Ectodermal cell (in vitro differentiated cells): ENCODE measurements at regions not wholly inside any gene's neighbourhood (a gene's known extent, or its start where the extent isn't known, plus 50 kb on each side); places are given as distances from the start of the nearest gene placed in this dataset.

Experiments used
- H3K27ac ChIP-seq: 2 replicates; pipeline ENCODE4 v1.7.0; 2013; ENCODE audit warnings: mild to moderate bottlenecking, low read depth, low read length; ENCODE audit not compliant: insufficient read depth, poor library complexity, severe bottlenecking
- H3K27me3 ChIP-seq: 2 replicates; pipeline ENCODE4 v1.7.0; 2013; ENCODE audit warnings: mild to moderate bottlenecking, low read length; ENCODE audit not compliant: insufficient read depth, control insufficient read depth, poor library complexity, severe bottlenecking
- H3K36me3 ChIP-seq: one replicate; pipeline ENCODE4 v1.7.0; 2013; ENCODE audit warnings: low read length; ENCODE audit not compliant: control insufficient read depth, insufficient read depth
- H3K4me1 ChIP-seq: one replicate; pipeline ENCODE4 v1.7.0; 2013; ENCODE audit warnings: low read length; ENCODE audit not compliant: control insufficient read depth, insufficient read depth
- H3K4me3 ChIP-seq: 2 replicates; pipeline ENCODE4 v1.7.0; 2013; ENCODE audit warnings: low read depth, low read length, control low read depth; ENCODE audit not compliant: insufficient read depth
- H3K9me3 ChIP-seq: 2 replicates; pipeline ENCODE4 v1.7.0; 2013; ENCODE audit warnings: mild to moderate bottlenecking, low read length, moderate library complexity; ENCODE audit not compliant: control insufficient read depth
- WGBS, 2 experiments: methylation state at CpG; one replicate each; pipeline ENCODE4 v1.1.7; 2013; ENCODE audit warnings: missing lambda C conversion rate in 2 of 2; 5-methylcytosine and 5-hydroxymethylcytosine counted together

- 92 to 96% methylated on average over 3 of the region's 3 CpGs for WGBS, 2 experiments
Measured at GRCh38 chr16:86447228-86447627, 63.1 kb upstream of the FOXF1 start.

GRCh38 chr16:86448306-86448890 is 61.9 kb upstream of the FOXF1 start:
- Histone ChIP-seq H3K4me3 (no peak overlapping the region), H3K36me3 (no peaks in the 10 kb centered on the region), H3K27me3 (no peaks in the 10 kb centered on the region), H3K4me1 (no peaks in the 10 kb centered on the region), H3K9me3 (no peaks in the 10 kb centered on the region), H3K27ac (no peak overlapping the region)
- 95 to 96% methylated on average over 11 of the region's 11 CpGs for WGBS, 2 experiments

More at GRCh38 chr16:86447228-86447627, 63.1 kb upstream of the FOXF1 start:
- no peak overlapping the region for H3K4me3 ChIP-seq
- H3K36me3 ChIP-seq: no peaks in the 10 kb centered on the region
- H3K9me3 ChIP-seq: no peaks in the 10 kb centered on the region
- H3K4me1 ChIP-seq: no peaks in the 10 kb centered on the region
- no peak overlapping the region for H3K27ac ChIP-seq
- no peaks in the 10 kb centered on the region for H3K27me3 ChIP-seq

- H3K4me3 ChIP-seq: no peak overlapping the region
- no peaks in the 10 kb centered on the region for H3K27me3 ChIP-seq
- H3K27ac ChIP-seq: no peak overlapping the region
- 85 to 87% methylated on average over 16 of the region's 16 CpGs for WGBS, 2 experiments
- H3K4me1 ChIP-seq: no peaks in the 10 kb centered on the region
- no peaks in the 10 kb centered on the region for H3K36me3 ChIP-seq
- no peaks in the 10 kb centered on the region for H3K9me3 ChIP-seq
Measured at GRCh38 chr16:86449446-86450095, 60.8 kb upstream of the FOXF1 start.

GRCh38 chr16:86450691-86451090 is 59.6 kb upstream of the FOXF1 start:
- Histone ChIP-seq H3K27ac (no peak overlapping the region), H3K4me1 (no peaks in the 10 kb centered on the region), H3K4me3 (no peak overlapping the region), H3K36me3 (no peaks in the 10 kb centered on the region), H3K27me3 (no peaks in the 10 kb centered on the region), H3K9me3 (no peaks in the 10 kb centered on the region)
- WGBS, 2 experiments: 87 to 90% methylated on average over 2 of the region's 2 CpGs

GRCh38 chr16:86452451-86452850 is 57.9 kb upstream of the FOXF1 start:
- Histone ChIP-seq H3K9me3 (no peaks in the 10 kb centered on the region), H3K4me3 (no peak overlapping the region), H3K36me3 (no peaks in the 10 kb centered on the region), H3K27me3 (peaks cover 3% of the 10 kb centered on the region), H3K27ac (no peak overlapping the region), H3K4me1 (no peaks in the 10 kb centered on the region)
- 96 to 98% methylated on average over 2 of the region's 2 CpGs for WGBS, 2 experiments

GRCh38 chr16:86455116-86455515 is 55.2 kb upstream of the FOXF1 start:
- peaks cover 9% of the 10 kb centered on the region for H3K27me3 ChIP-seq
- no peaks in the 10 kb centered on the region for H3K4me1 ChIP-seq
- no peaks in the 10 kb centered on the region for H3K36me3 ChIP-seq
- 94% methylated on average over 10 of the region's 10 CpGs for WGBS, 2 experiments
- no peaks in the 10 kb centered on the region for H3K9me3 ChIP-seq
- no peak overlapping the region for H3K4me3 ChIP-seq
- no peak overlapping the region for H3K27ac ChIP-seq

GRCh38 chr16:86455640-86456039 is 54.7 kb upstream of the FOXF1 start:
- no peaks in the 10 kb centered on the region for H3K9me3 ChIP-seq
- no peaks in the 10 kb centered on the region for H3K36me3 ChIP-seq
- H3K4me1 ChIP-seq: no peaks in the 10 kb centered on the region
- WGBS, 2 experiments: 92% methylated on average over 14 of the region's 14 CpGs
- H3K27ac ChIP-seq: no peak overlapping the region
- H3K4me3 ChIP-seq: no peak overlapping the region
- peaks cover 9% of the 10 kb centered on the region for H3K27me3 ChIP-seq

- Histone ChIP-seq H3K27me3 (peaks cover 9% of the 10 kb centered on the region), H3K27ac (no peak overlapping the region), H3K9me3 (no peaks in the 10 kb centered on the region), H3K4me3 (no peak overlapping the region), H3K36me3 (no peaks in the 10 kb centered on the region), H3K4me1 (no peaks in the 10 kb centered on the region)
- 87 to 89% methylated on average over 11 of the region's 11 CpGs for WGBS, 2 experiments
Measured at GRCh38 chr16:86457501-86458148, 52.7 kb upstream of the FOXF1 start.

GRCh38 chr16:86458149-86458777 is 52.1 kb upstream of the FOXF1 start:
- WGBS, 2 experiments: 95% methylated on average over 7 of the region's 7 CpGs

GRCh38 chr16:86459266-86459665 is 51.1 kb upstream of the FOXF1 start:
- no peaks in the 10 kb centered on the region for H3K4me1 ChIP-seq
- H3K36me3 ChIP-seq: no peaks in the 10 kb centered on the region
- H3K27ac ChIP-seq: no peak overlapping the region
- H3K27me3 ChIP-seq: peaks cover 9% of the 10 kb centered on the region
- H3K9me3 ChIP-seq: no peaks in the 10 kb centered on the region
- no peak overlapping the region for H3K4me3 ChIP-seq
- WGBS, 2 experiments: 89 to 94% methylated on average over 13 of the region's 13 CpGs

More at GRCh38 chr16:86458149-86458777, 52.1 kb upstream of the FOXF1 start:
- H3K27me3 ChIP-seq: peaks cover 9% of the 10 kb centered on the region
- H3K36me3 ChIP-seq: no peaks in the 10 kb centered on the region
- H3K4me1 ChIP-seq: no peaks in the 10 kb centered on the region
- no peaks in the 10 kb centered on the region for H3K9me3 ChIP-seq
- no peak overlapping the region for H3K27ac ChIP-seq
- H3K4me3 ChIP-seq: no peak overlapping the region
